SK-N-MC (cell line): ENCODE measurements at regions not wholly inside any gene's neighbourhood (a gene's known extent, or its start where the extent isn't known, plus 50 kb on each side); places are given as distances from the start of the nearest gene placed in this dataset.

Experiments used
- EZH2 ChIP-seq: fragments of 200-600 bp; sonication (generic); IDR thresholded peaks from one replicate; pipeline ENCODE4 v1.6.1; 2017; ENCODE audit warnings: antibody characterized with exemption
- FOXP2 ChIP-seq: optimal IDR thresholded peaks from 2 replicates; pipeline ENCODE3; 2011; ENCODE audit warnings: mild to moderate bottlenecking, moderate library complexity; ENCODE audit not compliant: insufficient read depth; ENCODE audit errors: extremely low read length, control extremely low read depth
- POLR2AphosphoS5 ChIP-seq: IDR thresholded peaks from 2 replicates; pipeline ENCODE4 v1.6.1; 2012; ENCODE audit warnings: mild to moderate bottlenecking, low read depth, low read length, borderline replicate concordance

- TF ChIP-seq POLR2AphosphoS5: no peak
- TF ChIP-seq EZH2: no peak
- TF ChIP-seq FOXP2: no peak
Measured at GRCh38 chr2:238527565-238527964, 100.8 kb downstream of the ASB1 start.
